Urinary bladder (tissue), 3 donors: ENCODE measurements at regions not wholly inside any gene's neighbourhood (a gene's known extent, or its start where the extent isn't known, plus 50 kb on each side); places are given as distances from the start of the nearest gene placed in this dataset.
"Not testable (repeated sequence)": the region's sequence is repeated elsewhere in the genome, so short reads cannot be mapped to it uniquely, and the experiment has no call there.

Experiments used
- DNase-seq: peaks from one replicate; pipeline ENCODE4 v3.0.0-alpha.2; 2015; ENCODE audit errors: extremely low spot score
- H3K27ac ChIP-seq: one replicate; pipeline ENCODE4 v1.5.1; 2013; ENCODE audit warnings: low read depth, mild to moderate bottlenecking, moderate library complexity
- H3K36me3 ChIP-seq: one replicate; pipeline ENCODE4 v1.6.1; 2013; ENCODE audit warnings: mild to moderate bottlenecking, moderate library complexity; ENCODE audit not compliant: insufficient read depth
- H3K4me1 ChIP-seq: one replicate; pipeline ENCODE4 v1.6.1; 2013; ENCODE audit warnings: mild to moderate bottlenecking, moderate library complexity; ENCODE audit not compliant: insufficient read depth
- H3K4me3 ChIP-seq: one replicate; pipeline ENCODE4 v1.5.1; 2013; ENCODE audit warnings: low read depth, low read length
- WGBS: extraction: QIAGEN DNeasy Blood & Tissue Kit; methylation state at CpG from one replicate; pipeline ENCODE4 v1.1.7; 2013; 5-methylcytosine and 5-hydroxymethylcytosine counted together
- donor health status: healthy with polysubstance abuse.
- donor health status: healthy.

DNA sequence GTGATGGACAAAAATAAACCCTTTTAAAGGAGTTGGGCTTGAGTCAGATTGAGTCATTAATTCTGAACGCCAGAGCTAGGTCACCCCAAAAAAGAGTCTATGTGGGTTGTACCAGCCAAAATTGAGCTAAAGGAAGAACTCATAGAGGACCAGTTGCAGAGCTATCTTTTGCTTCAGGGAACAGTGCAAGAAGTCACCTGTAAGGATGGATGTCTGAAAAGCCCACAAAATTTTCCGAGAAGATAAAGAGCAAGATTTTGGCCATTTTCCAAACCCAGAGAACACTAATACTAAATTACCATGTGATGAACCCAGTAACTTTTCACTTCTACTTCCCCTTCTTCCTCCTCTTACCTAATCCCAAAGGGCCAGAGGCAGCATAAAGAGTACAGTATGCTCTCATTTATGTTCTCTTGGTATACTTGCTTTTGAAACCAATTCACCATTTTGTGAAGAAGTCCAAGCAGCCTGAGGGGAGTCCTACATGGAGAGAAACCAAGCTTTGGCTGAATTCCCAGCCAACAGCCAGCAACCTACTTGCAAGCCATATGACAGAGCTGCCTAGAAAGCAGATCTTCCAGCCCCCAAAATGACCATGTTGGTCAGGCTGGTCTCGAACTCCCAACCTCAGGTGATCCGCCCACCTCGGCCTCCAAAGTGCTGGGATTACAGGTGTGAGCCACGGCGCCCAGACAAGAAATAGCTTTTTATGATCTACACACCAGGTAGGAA, 551.7 kb downstream of the SATB2 start:
- Histone ChIP-seq H3K4me1 (no peaks in the 10 kb centered on the region), H3K4me3 (no peak overlapping the region), H3K36me3 (no peaks in the 10 kb centered on the region), H3K27ac (no peak overlapping the region)
- 75% methylated on average over 7 of the region's 7 CpGs for WGBS
- no peak for DNase-seq

GRCh38 chr2:198901894-198902293, 555.8 kb downstream of the SATB2 start:
- H3K4me1 ChIP-seq, result no peaks in the 10 kb centered on the region
- no peak for DNase-seq

DNA sequence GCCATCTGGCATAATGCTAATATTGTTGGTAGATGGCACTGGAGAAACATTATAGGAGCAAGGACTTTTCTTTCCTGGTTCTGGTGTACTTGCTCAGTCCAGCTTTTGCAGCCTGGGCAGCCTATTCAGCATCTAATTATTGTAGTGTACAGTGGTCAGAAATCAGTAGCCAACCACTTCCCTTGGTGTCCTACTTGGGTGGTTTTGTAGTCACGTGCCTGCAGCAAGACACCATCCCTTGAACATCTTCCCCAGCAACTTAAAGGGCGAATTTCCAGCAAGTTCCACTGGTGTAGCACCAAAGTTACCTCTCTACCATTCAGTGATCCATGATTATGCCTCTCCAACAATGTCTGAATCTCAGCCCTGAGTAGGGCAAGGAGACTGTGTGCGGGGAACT, 557.6 kb downstream of the SATB2 start:
- H3K4me3 ChIP-seq, result no peak overlapping the region
- H3K4me1 ChIP-seq, result no peaks in the 10 kb centered on the region
- no peak for DNase-seq
- no peaks in the 10 kb centered on the region for H3K36me3 ChIP-seq
- 90% methylated on average over 3 of the region's 3 CpGs for WGBS
- no peak overlapping the region for H3K27ac ChIP-seq

More at GRCh38 chr2:198901894-198902293, 555.8 kb downstream of the SATB2 start:
- H3K4me3 ChIP-seq, result no peak overlapping the region
- H3K27ac ChIP-seq, result no peak overlapping the region
- H3K36me3 ChIP-seq, result no peaks in the 10 kb centered on the region

GRCh38 chr2:198890490-198890889, 567.2 kb downstream of the SATB2 start:
- DNase-seq, result no peak

GRCh38 chr2:198883604-198884003, 574.1 kb downstream of the SATB2 start:
- no peak overlapping the region for H3K27ac ChIP-seq
- no peaks in the 10 kb centered on the region for H3K36me3 ChIP-seq
- H3K4me1 ChIP-seq, result no peaks in the 10 kb centered on the region
- DNase-seq, result no peak
- 35% methylated on average over 2 of the region's 2 CpGs for WGBS
- H3K4me3 ChIP-seq, result no peak overlapping the region

More at GRCh38 chr2:198890490-198890889, 567.2 kb downstream of the SATB2 start:
- Histone ChIP-seq H3K36me3 (no peaks in the 10 kb centered on the region), H3K4me3 (no peak overlapping the region), H3K27ac (no peak overlapping the region), H3K4me1 (no peaks in the 10 kb centered on the region)

- H3K4me1 ChIP-seq, result no peaks in the 10 kb centered on the region
- H3K27ac ChIP-seq, result no peak overlapping the region
- H3K4me3 ChIP-seq, result no peak overlapping the region
- DNase-seq, result no peak
- H3K36me3 ChIP-seq, result no peaks in the 10 kb centered on the region
Observed at GRCh38 chr2:198880986-198881385, 576.8 kb downstream of the SATB2 start.

DNA sequence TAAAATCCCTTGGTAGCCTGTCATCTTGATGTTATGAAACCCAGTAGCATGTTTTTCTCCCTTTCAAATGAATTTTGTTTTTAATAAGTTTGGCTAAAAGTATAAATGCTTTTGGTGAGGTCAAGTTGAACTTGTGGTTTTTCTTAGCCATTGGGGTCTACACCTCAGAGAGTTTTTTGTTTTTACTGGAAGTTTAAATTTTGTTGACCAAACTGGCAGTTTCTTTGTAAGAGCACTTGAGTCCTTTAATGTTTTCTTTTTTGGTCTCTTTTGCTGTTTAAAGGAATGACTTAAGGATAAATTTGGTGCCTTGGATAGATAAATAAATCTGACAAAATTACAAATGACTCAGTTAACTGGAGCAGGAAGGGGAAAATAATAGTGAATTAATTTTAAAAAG, 577.3 kb downstream of the SATB2 start:
- Histone ChIP-seq H3K4me3 (no peak overlapping the region), H3K27ac (no peak overlapping the region), H3K36me3 (no peaks in the 10 kb centered on the region), H3K4me1 (no peaks in the 10 kb centered on the region)
- no peak for DNase-seq

- 63% methylated on average over 2 of the region's 2 CpGs for WGBS
- Histone ChIP-seq H3K4me3 (no peak overlapping the region), H3K27ac (no peak overlapping the region), H3K36me3 (no peaks in the 10 kb centered on the region), H3K4me1 (no peaks in the 10 kb centered on the region)
- DNase-seq, result no peak
Observed at GRCh38 chr2:198874472-198874858, 583.3 kb downstream of the SATB2 start.

DNA sequence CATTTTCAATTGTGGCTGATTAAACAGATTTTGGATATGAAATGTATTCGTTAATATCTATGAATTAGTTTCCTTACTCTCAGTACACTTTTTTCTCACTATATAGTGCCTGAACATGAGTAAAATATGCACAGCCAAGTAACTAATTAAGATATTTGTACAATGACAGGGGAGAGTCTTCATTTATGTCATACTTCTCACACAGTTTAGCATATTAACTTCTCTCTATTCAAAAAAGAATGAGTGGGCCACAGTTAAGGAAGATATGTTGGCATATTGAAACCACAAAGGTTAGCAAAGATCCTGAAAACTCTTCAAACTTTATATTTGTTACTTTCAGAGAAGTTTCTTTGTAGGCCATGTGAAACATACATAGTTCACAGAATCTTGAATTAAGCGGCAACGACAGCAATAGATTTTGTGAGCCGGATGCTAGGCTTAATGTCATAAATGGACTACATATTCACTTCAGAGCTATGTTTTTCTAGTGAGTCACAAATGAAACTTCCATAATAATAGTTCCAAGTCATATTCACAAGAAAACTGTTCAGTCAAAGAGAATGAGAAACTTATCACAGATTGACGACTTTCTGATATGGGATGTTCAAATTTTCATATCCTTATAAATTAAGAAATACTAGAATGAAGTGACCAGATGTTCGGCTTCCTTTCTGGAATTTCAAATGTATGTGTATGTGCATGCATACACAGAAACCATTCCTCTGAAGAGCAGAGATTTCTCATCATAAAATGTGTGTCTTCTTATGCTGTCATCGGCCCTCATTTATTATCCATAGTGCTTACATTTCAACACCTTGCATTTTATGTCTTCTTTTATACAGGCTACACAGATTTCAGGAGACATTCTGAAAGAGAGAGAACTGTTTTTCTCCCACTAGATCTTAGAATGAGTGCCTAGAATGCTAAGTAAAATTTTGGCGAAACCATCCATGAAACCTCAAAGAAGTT, 584.0 kb downstream of the SATB2 start:
- no peak for DNase-seq
- no peak overlapping the region for H3K27ac ChIP-seq
- 72% methylated on average over 8 of the region's 8 CpGs for WGBS
- H3K36me3 ChIP-seq, result no peaks in the 10 kb centered on the region
- no peaks in the 10 kb centered on the region for H3K4me1 ChIP-seq
- H3K4me3 ChIP-seq, result no peak overlapping the region

DNA sequence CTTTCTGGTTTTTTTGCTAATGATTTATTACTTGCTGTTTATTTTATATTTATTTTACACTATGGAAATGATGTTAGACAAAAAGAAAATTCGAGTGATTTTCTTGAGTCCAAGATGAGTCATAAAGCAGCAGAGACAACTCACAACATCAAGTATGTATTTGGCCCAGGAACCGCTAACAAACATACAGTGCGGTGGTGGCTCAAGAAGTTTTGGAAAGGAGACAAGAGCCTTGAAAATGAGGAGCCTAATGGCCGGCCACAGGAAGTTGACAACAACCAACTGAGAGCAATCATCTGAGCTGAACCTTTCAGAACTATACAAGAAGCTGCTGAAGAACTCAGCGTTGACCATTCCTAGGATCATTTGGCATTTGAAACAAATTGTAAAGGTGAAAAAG, 594.1 kb downstream of the SATB2 start:
- H3K27ac ChIP-seq, result no peak overlapping the region
- H3K4me1 ChIP-seq, result no peaks in the 10 kb centered on the region
- 66% methylated on average over 5 of the region's 5 CpGs for WGBS
- DNase-seq, result no peak
- no peak overlapping the region for H3K4me3 ChIP-seq
- H3K36me3 ChIP-seq, result no peaks in the 10 kb centered on the region

DNA sequence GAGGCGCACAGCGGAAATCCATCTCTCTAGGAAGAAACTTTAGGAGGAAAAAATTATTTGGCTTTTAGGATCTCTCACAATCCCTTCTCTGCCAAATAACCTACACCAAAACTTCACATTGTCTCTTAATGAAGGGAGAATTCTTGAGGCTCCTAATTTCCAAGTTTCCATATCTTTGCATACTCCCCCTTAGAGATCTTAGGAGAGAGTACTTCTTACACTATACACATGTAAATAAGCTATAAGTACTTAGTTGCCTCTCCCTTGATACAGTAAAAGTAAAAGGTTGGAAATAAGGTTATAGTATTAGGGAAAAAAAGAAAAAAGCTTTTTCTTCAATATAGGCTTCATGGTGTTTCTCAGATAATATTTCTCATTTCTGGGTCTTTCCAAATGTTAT, 596.7 kb downstream of the SATB2 start:
- 99% methylated on average over 2 of the region's 2 CpGs for WGBS
- DNase-seq, result no peak
- no peak overlapping the region for H3K27ac ChIP-seq

DNA sequence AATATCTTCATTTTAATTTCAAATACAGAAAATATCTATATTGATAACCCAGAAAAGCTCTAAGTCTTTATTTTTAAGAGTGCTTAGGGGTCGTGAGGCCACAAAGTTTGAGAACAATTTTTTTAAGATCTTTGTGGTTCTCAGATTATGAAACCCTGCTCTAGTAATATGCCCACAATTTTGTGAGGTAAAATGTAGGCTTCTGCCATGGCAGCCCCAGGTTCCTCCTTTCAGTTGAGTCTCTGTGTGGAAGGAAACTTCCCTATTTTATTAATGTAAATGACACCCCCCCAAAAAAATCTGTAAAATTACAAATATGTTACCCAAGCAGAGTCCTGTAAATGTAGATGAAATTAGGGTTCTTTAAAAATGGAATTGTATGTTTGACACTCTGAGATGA, 600.5 kb downstream of the SATB2 start:
- no peaks in the 10 kb centered on the region for H3K4me1 ChIP-seq
- no peak overlapping the region for H3K27ac ChIP-seq
- WGBS, result 84% methylated on average over 1 of the region's 1 CpG
- H3K4me3 ChIP-seq, result no peak overlapping the region
- no peaks in the 10 kb centered on the region for H3K36me3 ChIP-seq
- DNase-seq, result no peak

More for the DNA sequence above, 596.7 kb downstream of the SATB2 start:
- Histone ChIP-seq H3K36me3 (no peaks in the 10 kb centered on the region), H3K4me1 (no peaks in the 10 kb centered on the region), H3K4me3 (no peak overlapping the region)

GRCh38 chr2:198855746-198856145, 602.0 kb downstream of the SATB2 start:
- H3K4me3 ChIP-seq, H3K36me3 ChIP-seq, H3K4me1 ChIP-seq, DNase-seq, H3K27ac ChIP-seq: not testable (repeated sequence)
- 93% methylated on average over 6 of the region's 6 CpGs for WGBS

GRCh38 chr2:198852248-198852647, 605.5 kb downstream of the SATB2 start:
- Histone ChIP-seq H3K4me1 (no peaks in the 10 kb centered on the region), H3K36me3 (no peaks in the 10 kb centered on the region), H3K27ac (no peak overlapping the region), H3K4me3 (no peak overlapping the region)
- no peak for DNase-seq
- WGBS, result 82% methylated on average over 2 of the region's 2 CpGs
